ENCODE measurements at regions not wholly inside any gene's neighbourhood (a gene's known extent, or its start where the extent isn't known, plus 50 kb on each side); places are given as distances from the start of the nearest gene placed in this dataset.

- FAIRE-seq, result no peak
- no peak for DNase-seq (ENCODE audit: extremely low spot score, insufficient read length, low read depth)
Measured at GRCh38 chr9:97747201-97747965, 50.2 kb upstream of the XPA start.

- DNase-seq (ENCODE audit: extremely low spot score, insufficient read length, low read depth) (no peak), FAIRE-seq (no peak)
Measured at GRCh38 chr9:97748525-97748924, 51.4 kb upstream of the XPA start.

GRCh38 chr9:97749928-97750327, 52.8 kb upstream of the XPA start:
- no peak for DNase-seq (ENCODE audit: extremely low spot score, insufficient read length, low read depth)

GRCh38 chr9:97751531-97751930, 54.4 kb upstream of the XPA start:
- no peak for FAIRE-seq

More at GRCh38 chr9:97749928-97750327, 52.8 kb upstream of the XPA start:
- FAIRE-seq, result no peak

GRCh38 chr9:97752274-97752673, 55.1 kb upstream of the XPA start:
- FAIRE-seq (no peak), DNase-seq (ENCODE audit: extremely low spot score, insufficient read length, low read depth) (no peak)

More at GRCh38 chr9:97751531-97751930, 54.4 kb upstream of the XPA start:
- no peak for DNase-seq (ENCODE audit: extremely low spot score, insufficient read length, low read depth)

- DNase-seq (ENCODE audit: extremely low spot score, insufficient read length, low read depth) (no peak), FAIRE-seq (no peak)
Measured at GRCh38 chr9:97753364-97753763, 56.2 kb upstream of the XPA start.

GRCh38 chr9:97753975-97754374, 56.8 kb upstream of the XPA start:
- no peak for FAIRE-seq
- no peak for DNase-seq (ENCODE audit: extremely low spot score, insufficient read length, low read depth)

GRCh38 chr9:97755618-97756267, 58.6 kb upstream of the XPA start:
- FAIRE-seq (no peak), DNase-seq (ENCODE audit: extremely low spot score, insufficient read length, low read depth) (no peak)

GRCh38 chr9:97756991-97757390, 59.9 kb upstream of the XPA start:
- no peak for FAIRE-seq
- DNase-seq (ENCODE audit: extremely low spot score, insufficient read length, low read depth), result no peak

GRCh38 chr9:97758334-97758916, 61.3 kb upstream of the XPA start:
- DNase-seq (ENCODE audit: extremely low spot score, insufficient read length, low read depth) (no peak), FAIRE-seq (no peak)

- DNase-seq (ENCODE audit: extremely low spot score, insufficient read length, low read depth) (no peak), FAIRE-seq (no peak)
Measured at GRCh38 chr9:97759581-97760288, 62.6 kb upstream of the XPA start.

- DNase-seq (ENCODE audit: extremely low spot score, insufficient read length, low read depth) (no peak), FAIRE-seq (no peak)
Measured at GRCh38 chr9:97761056-97761598, 64.0 kb upstream of the XPA start.

- no peak for FAIRE-seq
- no peak for DNase-seq (ENCODE audit: extremely low spot score, insufficient read length, low read depth)
Measured at GRCh38 chr9:97761879-97762278, 64.7 kb upstream of the XPA start.

- FAIRE-seq (no peak), DNase-seq (ENCODE audit: extremely low spot score, insufficient read length, low read depth) (no peak)
Measured at GRCh38 chr9:97763874-97764273, 66.7 kb upstream of the XPA start.

- no peak for DNase-seq (ENCODE audit: extremely low spot score, insufficient read length, low read depth)
- no peak for FAIRE-seq
Measured at GRCh38 chr9:97766092-97766491, 69.0 kb upstream of the XPA start.

- no peak for DNase-seq (ENCODE audit: extremely low spot score, insufficient read length, low read depth)
- no peak for FAIRE-seq
Measured at GRCh38 chr9:97766610-97767009, 69.5 kb upstream of the XPA start.

- DNase-seq (ENCODE audit: extremely low spot score, insufficient read length, low read depth) (no peak), FAIRE-seq (no peak)
Measured at GRCh38 chr9:97767891-97768290, 70.8 kb upstream of the XPA start.

GRCh38 chr9:97768746-97769145, 71.6 kb upstream of the XPA start:
- FAIRE-seq, result no peak
- DNase-seq (ENCODE audit: extremely low spot score, insufficient read length, low read depth), result no peak

GRCh38 chr9:97769208-97769607, 72.1 kb upstream of the XPA start:
- no peak for FAIRE-seq
- DNase-seq (ENCODE audit: extremely low spot score, insufficient read length, low read depth), result no peak

- no peak for FAIRE-seq
- no peak for DNase-seq (ENCODE audit: extremely low spot score, insufficient read length, low read depth)
Measured at GRCh38 chr9:97770808-97771372, 73.8 kb upstream of the XPA start.

All from GM18507 (cell line).